ENCODE measurements at regions not wholly inside any gene's neighbourhood (a gene's known extent, or its start where the extent isn't known, plus 50 kb on each side); places are given as distances from the start of the nearest gene placed in this dataset.

DNA sequence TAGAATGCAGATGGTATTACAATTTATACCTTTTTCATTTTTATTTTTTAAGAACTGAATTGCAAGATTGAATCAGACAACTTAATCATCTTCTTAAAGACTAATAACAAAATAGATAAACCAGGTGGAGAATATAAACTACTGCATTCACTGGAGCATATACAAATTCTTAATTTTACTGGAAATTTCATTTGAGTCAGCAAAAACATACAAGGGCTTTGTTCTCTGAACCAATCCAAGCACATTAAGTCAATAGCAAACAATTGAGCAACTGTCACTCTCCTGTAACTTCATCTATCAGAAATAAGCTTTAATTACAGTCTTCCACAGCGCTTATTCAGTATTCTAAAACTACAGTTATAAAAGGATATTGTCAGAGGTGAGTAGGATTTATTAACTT is 167.4 kb upstream of the OBI1 start:
- no peak for TF ChIP-seq BRF2 (CRISPR knock-in tag; IDR thresholded peaks at IDR 0.05)
- TF ChIP-seq NAIF1 (CRISPR knock-in tag; IDR thresholded peaks at IDR 0.05; ENCODE audit: borderline replicate concordance) = no peak
- TF ChIP-seq, protein P1, sequence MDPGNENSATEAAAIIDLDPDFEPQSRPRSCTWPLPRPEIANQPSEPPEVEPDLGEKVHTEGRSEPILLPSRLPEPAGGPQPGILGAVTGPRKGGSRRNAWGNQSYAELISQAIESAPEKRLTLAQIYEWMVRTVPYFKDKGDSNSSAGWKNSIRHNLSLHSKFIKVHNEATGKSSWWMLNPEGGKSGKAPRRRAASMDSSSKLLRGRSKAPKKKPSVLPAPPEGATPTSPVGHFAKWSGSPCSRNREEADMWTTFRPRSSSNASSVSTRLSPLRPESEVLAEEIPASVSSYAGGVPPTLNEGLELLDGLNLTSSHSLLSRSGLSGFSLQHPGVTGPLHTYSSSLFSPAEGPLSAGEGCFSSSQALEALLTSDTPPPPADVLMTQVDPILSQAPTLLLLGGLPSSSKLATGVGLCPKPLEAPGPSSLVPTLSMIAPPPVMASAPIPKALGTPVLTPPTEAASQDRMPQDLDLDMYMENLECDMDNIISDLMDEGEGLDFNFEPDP (CRISPR knock-in tag; conservative IDR thresholded peaks at IDR 0.05) = no peak
- no peak for TF ChIP-seq ZNF891 (CRISPR knock-in tag; IDR thresholded peaks at IDR 0.05)
- TF ChIP-seq, protein P2, sequence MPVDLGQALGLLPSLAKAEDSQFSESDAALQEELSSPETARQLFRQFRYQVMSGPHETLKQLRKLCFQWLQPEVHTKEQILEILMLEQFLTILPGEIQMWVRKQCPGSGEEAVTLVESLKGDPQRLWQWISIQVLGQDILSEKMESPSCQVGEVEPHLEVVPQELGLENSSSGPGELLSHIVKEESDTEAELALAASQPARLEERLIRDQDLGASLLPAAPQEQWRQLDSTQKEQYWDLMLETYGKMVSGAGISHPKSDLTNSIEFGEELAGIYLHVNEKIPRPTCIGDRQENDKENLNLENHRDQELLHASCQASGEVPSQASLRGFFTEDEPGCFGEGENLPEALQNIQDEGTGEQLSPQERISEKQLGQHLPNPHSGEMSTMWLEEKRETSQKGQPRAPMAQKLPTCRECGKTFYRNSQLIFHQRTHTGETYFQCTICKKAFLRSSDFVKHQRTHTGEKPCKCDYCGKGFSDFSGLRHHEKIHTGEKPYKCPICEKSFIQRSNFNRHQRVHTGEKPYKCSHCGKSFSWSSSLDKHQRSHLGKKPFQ (CRISPR knock-in tag; IDR thresholded peaks at IDR 0.05; ENCODE audit: insufficient replicate concordance) = no peak
- no peak for TF ChIP-seq AKAP8 (CRISPR knock-in tag; IDR thresholded peaks at IDR 0.05)
- TF ChIP-seq CTCF (CRISPR knock-in tag; IDR thresholded peaks at IDR 0.05) = no peak
- no peak for TF ChIP-seq RBM39 (IDR thresholded peaks at IDR 0.05; ENCODE audit: low read depth, low read length, poor library complexity, severe bottlenecking)
- no peak for TF ChIP-seq NFIC (IDR thresholded peaks at IDR 0.05; ENCODE audit: low read length)
- no peak for TF ChIP-seq RFXANK (CRISPR knock-in tag; IDR thresholded peaks at IDR 0.05)
- no peak for TF ChIP-seq EZH2 (conservative IDR thresholded peaks at IDR 0.05; ENCODE audit: low read depth, low read length)
